ENCODE measurements at regions not wholly inside any gene's neighbourhood (a gene's known extent, or its start where the extent isn't known, plus 50 kb on each side); places are given as distances from the start of the nearest gene placed in this dataset.

DNA sequence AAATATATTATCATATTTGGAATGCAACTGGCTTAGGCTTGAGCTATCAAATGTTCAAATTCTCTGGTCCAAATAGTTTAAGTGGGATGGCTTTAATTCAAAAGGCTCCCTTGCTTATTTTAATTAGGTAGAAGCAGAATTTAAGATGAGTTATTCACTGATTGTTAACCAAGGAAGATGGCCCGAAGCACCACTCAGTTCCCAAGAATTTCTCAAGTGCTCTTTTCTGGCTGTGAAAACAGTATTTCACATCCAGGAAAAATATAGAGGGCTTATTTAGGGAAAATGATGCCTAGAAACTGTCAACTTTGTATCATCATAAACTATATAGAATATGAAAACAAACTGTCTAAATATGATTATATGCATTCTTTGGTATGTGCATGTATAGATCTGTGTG is 246.5 kb upstream of the SFRP2 start:
- no peak for TF ChIP-seq CTCF (IDR thresholded peaks at IDR 0.05)
- no peak for TF ChIP-seq POLR2A (IDR thresholded peaks at IDR 0.05)
- TF ChIP-seq POLR2AphosphoS5 (IDR thresholded peaks at IDR 0.05) = no peak
